ENCODE measurements at regions not wholly inside any gene's neighbourhood (a gene's known extent, or its start where the extent isn't known, plus 50 kb on each side); places are given as distances from the start of the nearest gene placed in this dataset.

DNA sequence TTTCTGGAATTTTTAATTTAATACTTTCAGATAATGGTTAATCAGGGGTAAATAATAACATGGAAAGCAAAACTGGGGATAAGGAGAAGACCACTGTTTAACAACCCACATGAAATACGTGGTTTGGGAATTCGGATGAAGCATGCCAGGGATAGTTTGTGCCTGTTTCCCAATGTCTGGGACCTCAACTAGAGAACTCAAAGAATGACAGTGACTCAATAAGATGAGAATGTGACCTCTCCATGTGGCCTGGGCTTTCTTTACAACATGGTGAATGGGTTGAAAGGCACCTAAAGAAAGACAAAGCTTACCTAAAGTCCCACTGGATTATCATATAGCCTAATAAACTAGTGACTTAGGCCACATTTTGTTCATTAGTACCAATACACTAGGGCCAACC is 460.3 kb upstream of the LRFN5 start:
- no peak for ATAC-seq
- no peaks in the 10 kb centered on the region for H3K79me2 ChIP-seq (ENCODE audit: insufficient read depth, low read length)
- H3K27ac ChIP-seq (ENCODE audit: low read depth, low read length) = no peak overlapping the region
- H2AFZ ChIP-seq (ENCODE audit: low read depth, low read length, poor library complexity, severe bottlenecking) = no peak overlapping the region
- ChIA-PET RAD21 (ENCODE audit: low non-redundant PET in 1 of 2, low total read pairs in 2 of 2, uncharacterized antibody in 2 of 2, unreplicated experiment in 2 of 2) (no interaction called here), CTCF (no interaction called here), POLR2A (no interaction called here)
- intact Hi-C loops (cut with micrococcal nuclease) = no loop called here
- DNase-seq (ENCODE audit: low read depth, low spot score) = no peak
- no peaks in the 10 kb centered on the region for H3K27me3 ChIP-seq (ENCODE audit: insufficient read depth, low read length)
- TF ChIP-seq POLR2A (IDR thresholded peaks at IDR 0.05; ENCODE audit: borderline replicate concordance, extremely low read depth, insufficient read depth, insufficient read length) = no peak
- TF ChIP-seq ELF1 (IDR thresholded peaks at IDR 0.05; ENCODE audit: borderline replicate concordance, low read depth) = no peak
- TF ChIP-seq CBX3 (IDR thresholded peaks at IDR 0.05; ENCODE audit: low read depth) = no peak
- no peak for TF ChIP-seq POLR2AphosphoS5 (IDR thresholded peaks at IDR 0.05; ENCODE audit: low read depth, low read length)
- no peaks in the 10 kb centered on the region for H3K9me2 ChIP-seq (ENCODE audit: insufficient read depth)
- no peak overlapping the region for H3K4me2 ChIP-seq (ENCODE audit: low read length)
- no peaks in the 10 kb centered on the region for H3K36me3 ChIP-seq (ENCODE audit: control insufficient read depth in 1 of 2, insufficient read depth in 2 of 2, low read length in 2 of 2)
- BruUV-seq (replicated peaks) = no TSS peak
- no peaks in the 10 kb centered on the region for H3K4me1 ChIP-seq (ENCODE audit: control insufficient read depth in 1 of 2, insufficient read depth in 2 of 2, low read length in 2 of 2)
- H3K9ac ChIP-seq (ENCODE audit: low read length) = no peak overlapping the region
- no peaks in the 10 kb centered on the region for H4K20me1 ChIP-seq (ENCODE audit: insufficient read depth)
- H3K9me3 ChIP-seq (ENCODE audit: control insufficient read depth in 1 of 2, insufficient read depth in 1 of 2, low read depth in 1 of 2, low read length in 2 of 2) = no peaks in the 10 kb centered on the region
- H3K4me3 ChIP-seq (replicated peaks in 1 of 2; ENCODE audit: low read depth in 1 of 2, low read length in 2 of 2) = no peak overlapping the region

GRCh38 chr14:41144370-41144769 is 462.3 kb upstream of the LRFN5 start:
- ChIA-PET CTCF (no interaction called here), RAD21 (ENCODE audit: low non-redundant PET in 1 of 2, low total read pairs in 2 of 2, uncharacterized antibody in 2 of 2, unreplicated experiment in 2 of 2) (no interaction called here), POLR2A (no interaction called here)
- Histone ChIP-seq H3K4me1 (ENCODE audit: control insufficient read depth in 1 of 2, insufficient read depth in 2 of 2, low read length in 2 of 2) (no peaks in the 10 kb centered on the region), H3K36me3 (ENCODE audit: control insufficient read depth in 1 of 2, insufficient read depth in 2 of 2, low read length in 2 of 2) (no peaks in the 10 kb centered on the region), H2AFZ (ENCODE audit: low read depth, low read length, poor library complexity, severe bottlenecking) (no peak overlapping the region), H3K9me3 (ENCODE audit: control insufficient read depth in 1 of 2, insufficient read depth in 1 of 2, low read depth in 1 of 2, low read length in 2 of 2) (no peaks in the 10 kb centered on the region), H4K20me1 (ENCODE audit: insufficient read depth) (no peaks in the 10 kb centered on the region), H3K4me2 (ENCODE audit: low read length) (no peak overlapping the region), H3K9ac (ENCODE audit: low read length) (no peak overlapping the region), H3K4me3 (replicated peaks in 1 of 2; ENCODE audit: low read depth in 1 of 2, low read length in 2 of 2) (no peak overlapping the region), H3K9me2 (ENCODE audit: insufficient read depth) (no peaks in the 10 kb centered on the region), H3K79me2 (ENCODE audit: insufficient read depth, low read length) (no peaks in the 10 kb centered on the region), H3K27ac (ENCODE audit: low read depth, low read length) (no peak overlapping the region), H3K27me3 (ENCODE audit: insufficient read depth, low read length) (no peaks in the 10 kb centered on the region)
- ATAC-seq (no peak), DNase-seq (ENCODE audit: low read depth, low spot score) (no peak)
- BruUV-seq (replicated peaks) = no TSS peak
- TF ChIP-seq FOSL1 (IDR thresholded peaks at IDR 0.05; ENCODE audit: low read depth) (no peak), RAD21 (IDR thresholded peaks at IDR 0.05; ENCODE audit: low read depth) (no peak), SP1 (IDR thresholded peaks at IDR 0.05; ENCODE audit: low read depth) (no peak)
- intact Hi-C loops (cut with micrococcal nuclease) = no loop called here
